Activated B cell treated with CpG ODN at 0.5 μM for 24 hours (primary cell): ENCODE measurements at regions not wholly inside any gene's neighbourhood (a gene's known extent, or its start where the extent isn't known, plus 50 kb on each side); places are given as distances from the start of the nearest gene placed in this dataset.

Source experiments
- ATAC-seq: fragments of 200-7000 bp; cut with Tn5 transposase; one replicate; pipeline ENCODE4 v1.10.0; 2021; ENCODE audit warnings: low read depth, mild to moderate bottlenecking, moderate library complexity
- CTCF ChIA-PET: fragments of 350-600 bp; sonication (Branson Sonifier 250); formaldehyde crosslinking; loops from one replicate; lab custom pipeline; 2021; ENCODE audit warnings: antibody characterized with exemption; lab: Charles Lee
- POLR2A ChIA-PET: fragments of 350-600 bp; sonication (Branson Sonifier 250); formaldehyde crosslinking; loops from one replicate; lab custom pipeline; 2021; ENCODE audit warnings: antibody characterized with exemption; lab: Charles Lee
- DNase-seq: peaks from one replicate; pipeline ENCODE4 v3.0.0; 2022
- H3K27ac Mint-ChIP-seq: one replicate; pipeline ENCODE4 v1.8.0; 2020; ENCODE audit warnings: mixed read lengths
- H3K27me3 Mint-ChIP-seq: one replicate; pipeline ENCODE4 v1.8.0; 2021; ENCODE audit warnings: mixed read lengths
- H3K36me3 Mint-ChIP-seq: one replicate; pipeline ENCODE4 v1.8.0; 2021; ENCODE audit warnings: low read depth, mixed read lengths
- H3K4me1 Mint-ChIP-seq: one replicate; pipeline ENCODE4 v1.8.0; 2021; ENCODE audit warnings: mixed read lengths
- H3K4me3 Mint-ChIP-seq: one replicate; pipeline ENCODE4 v1.8.0; 2020; ENCODE audit warnings: mild to moderate bottlenecking, mixed read lengths
- H3K9me3 Mint-ChIP-seq: one replicate; pipeline ENCODE4 v1.8.0; 2020; ENCODE audit warnings: mixed read lengths
- intact Hi-C: fragments of 100-400 bp; cut with micrococcal nuclease; formaldehyde crosslinking; loops from one replicate; pipeline ENCODE4 v1.15.1; 2024
- TF ChIP-seq, protein P1 (sequence below): fragments of 200-600 bp; IDR thresholded peaks from one replicate; pipeline ENCODE4 v1.8.0; 2022; ENCODE audit warnings: antibody characterized with exemption, mild to moderate bottlenecking

DNA sequence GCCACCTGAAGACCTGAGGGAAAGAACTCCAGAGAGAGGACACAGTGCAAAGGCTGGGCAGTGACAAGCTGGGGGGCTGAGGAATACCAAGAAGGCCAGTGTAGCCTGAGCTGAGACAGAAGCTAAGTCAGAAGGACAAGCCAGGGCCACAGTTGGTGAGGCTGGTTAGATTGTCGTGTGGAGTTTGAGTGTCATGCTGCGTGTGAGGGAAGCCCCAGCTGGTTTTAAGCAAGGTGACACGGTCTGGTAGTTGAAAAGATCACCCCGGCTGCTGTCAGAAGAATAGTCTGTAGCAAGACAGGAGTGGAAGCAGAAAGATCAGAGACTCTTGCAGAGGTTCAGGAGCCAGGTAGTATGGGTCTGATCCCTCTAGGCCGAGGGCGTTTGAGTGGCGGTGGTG, 50.6 kb upstream of the RMDN2 start:
- H3K4me1 Mint-ChIP-seq: peaks cover 2% of the 10 kb centered on the region

More for the DNA sequence above, 50.6 kb upstream of the RMDN2 start:
- CTCF ChIA-PET: interaction anchor here (1.1 to 7.2 kb wide), 3 partner anchors 42 to 706 kb away, joined by 4 to 85 read pairs (median 23); no protein-coding TSS in a partner anchor
- POLR2A ChIA-PET: no interaction called here
- TF ChIP-seq, protein P1, sequence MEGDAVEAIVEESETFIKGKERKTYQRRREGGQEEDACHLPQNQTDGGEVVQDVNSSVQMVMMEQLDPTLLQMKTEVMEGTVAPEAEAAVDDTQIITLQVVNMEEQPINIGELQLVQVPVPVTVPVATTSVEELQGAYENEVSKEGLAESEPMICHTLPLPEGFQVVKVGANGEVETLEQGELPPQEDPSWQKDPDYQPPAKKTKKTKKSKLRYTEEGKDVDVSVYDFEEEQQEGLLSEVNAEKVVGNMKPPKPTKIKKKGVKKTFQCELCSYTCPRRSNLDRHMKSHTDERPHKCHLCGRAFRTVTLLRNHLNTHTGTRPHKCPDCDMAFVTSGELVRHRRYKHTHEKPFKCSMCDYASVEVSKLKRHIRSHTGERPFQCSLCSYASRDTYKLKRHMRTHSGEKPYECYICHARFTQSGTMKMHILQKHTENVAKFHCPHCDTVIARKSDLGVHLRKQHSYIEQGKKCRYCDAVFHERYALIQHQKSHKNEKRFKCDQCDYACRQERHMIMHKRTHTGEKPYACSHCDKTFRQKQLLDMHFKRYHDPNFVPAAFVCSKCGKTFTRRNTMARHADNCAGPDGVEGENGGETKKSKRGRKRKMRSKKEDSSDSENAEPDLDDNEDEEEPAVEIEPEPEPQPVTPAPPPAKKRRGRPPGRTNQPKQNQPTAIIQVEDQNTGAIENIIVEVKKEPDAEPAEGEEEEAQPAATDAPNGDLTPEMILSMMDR: no peak
- intact Hi-C loops: no loop called here
- peaks cover 4% of the 10 kb centered on the region for H3K27me3 Mint-ChIP-seq
- H3K27ac Mint-ChIP-seq: no peak overlapping the region
- no peaks in the 10 kb centered on the region for H3K36me3 Mint-ChIP-seq
- DNase-seq (no peak), ATAC-seq (no peak)
- H3K9me3 Mint-ChIP-seq: no peaks in the 10 kb centered on the region
- H3K4me3 Mint-ChIP-seq: no peak overlapping the region
